ENCODE measurements at regions not wholly inside any gene's neighbourhood (a gene's known extent, or its start where the extent isn't known, plus 50 kb on each side); places are given as distances from the start of the nearest gene placed in this dataset.
"Not testable (repeated sequence)": the region's sequence is repeated elsewhere in the genome, so short reads cannot be mapped to it uniquely, and the experiment has no call there.

GRCh38 chr5:124894541-124894940, 148.1 kb upstream of the ZNF608 start:
- no peak for DNase-seq (ENCODE audit: low spot score)

GRCh38 chr5:124895236-124895635, 148.8 kb upstream of the ZNF608 start:
- DNase-seq (ENCODE audit: low spot score), result no peak

- no peak for DNase-seq (ENCODE audit: low spot score)
Observed at GRCh38 chr5:124901081-124901480, 154.6 kb upstream of the ZNF608 start.

- peak; percentile 77 for DNase-seq (ENCODE audit: low spot score)
Observed at GRCh38 chr5:124902097-124902821, 155.8 kb upstream of the ZNF608 start.

GRCh38 chr5:124905256-124906130, 159.1 kb upstream of the ZNF608 start:
- DNase-seq (ENCODE audit: low spot score), result no peak

GRCh38 chr5:124906339-124907097, 160.1 kb upstream of the ZNF608 start:
- DNase-seq (ENCODE audit: low spot score), result peak; percentile 70

- DNase-seq (ENCODE audit: low spot score), result no peak
Observed at GRCh38 chr5:124907098-124907644, 160.7 kb upstream of the ZNF608 start.

GRCh38 chr5:124908581-124909451, 162.4 kb upstream of the ZNF608 start:
- DNase-seq (ENCODE audit: low spot score), result peak; percentile 90

GRCh38 chr5:124909734-124910133, 163.3 kb upstream of the ZNF608 start:
- no peak for DNase-seq (ENCODE audit: low spot score)

- DNase-seq (ENCODE audit: low spot score), result no peak
Observed at GRCh38 chr5:124910354-124911016, 164.0 kb upstream of the ZNF608 start.

- DNase-seq (ENCODE audit: low spot score), result no peak
Observed at GRCh38 chr5:124912638-124913328, 166.3 kb upstream of the ZNF608 start.

GRCh38 chr5:124913329-124913653, 166.9 kb upstream of the ZNF608 start:
- no peak for DNase-seq (ENCODE audit: low spot score)

GRCh38 chr5:124916313-124916712, 169.9 kb upstream of the ZNF608 start:
- not testable (repeated sequence) for DNase-seq (ENCODE audit: low spot score)

GRCh38 chr5:124918618-124919017, 172.2 kb upstream of the ZNF608 start:
- no peak for DNase-seq (ENCODE audit: low spot score)

GRCh38 chr5:124919076-124919475, 172.6 kb upstream of the ZNF608 start:
- DNase-seq (ENCODE audit: low spot score), result no peak

GRCh38 chr5:124919747-124920525, 173.5 kb upstream of the ZNF608 start:
- DNase-seq (ENCODE audit: low spot score), result no peak

- no peak for DNase-seq (ENCODE audit: low spot score)
Observed at GRCh38 chr5:124920909-124921666, 174.6 kb upstream of the ZNF608 start.

GRCh38 chr5:124921694-124922093, 175.3 kb upstream of the ZNF608 start:
- no peak for DNase-seq (ENCODE audit: low spot score)
